SK-N-SH treated with all-trans-retinoic acid at 6 μM for 48 hours (cell line): ENCODE measurements at regions not wholly inside any gene's neighbourhood (a gene's known extent, or its start where the extent isn't known, plus 50 kb on each side); places are given as distances from the start of the nearest gene placed in this dataset.

Experiments used
- BACH2 ChIP-seq: fragments of 250-450 bp; sonication (Bioruptor Pico); IDR thresholded peaks from 2 replicates; pipeline ENCODE4 v1.9.0; 2021; ENCODE audit warnings: mild to moderate bottlenecking, borderline replicate concordance
- ISL1 ChIP-seq: fragments of 250-450 bp; sonication (Bioruptor Pico); IDR thresholded peaks from 2 replicates; pipeline ENCODE4 v2.1.2; 2022; ENCODE audit warnings: mild to moderate bottlenecking, moderate library complexity
- OSR1 ChIP-seq: fragments of 250-450 bp; sonication (Bioruptor Pico); IDR thresholded peaks from 2 replicates; pipeline ENCODE4 v1.8.0; 2022; ENCODE audit warnings: moderate library complexity, mild to moderate bottlenecking, inconsistent platforms
- PPARA ChIP-seq: fragments of 250-450 bp; sonication (Bioruptor Pico); IDR thresholded peaks from 2 replicates; pipeline ENCODE4 v1.5.0; 2020; ENCODE audit warnings: mild to moderate bottlenecking, borderline replicate concordance
- RARB ChIP-seq: fragments of 250-450 bp; sonication (Bioruptor Pico); IDR thresholded peaks from 2 replicates; pipeline ENCODE4 v1.8.0; 2021; ENCODE audit warnings: mild to moderate bottlenecking, moderate library complexity
- TOX ChIP-seq: fragments of 250-450 bp; sonication (Bioruptor Pico); IDR thresholded peaks from 2 replicates; pipeline ENCODE4 v1.8.0; 2021; ENCODE audit warnings: mild to moderate bottlenecking, moderate library complexity, borderline replicate concordance
- ZNF70 ChIP-seq: fragments of 450-650 bp; formaldehyde crosslinking; IDR thresholded peaks from 2 replicates; pipeline ENCODE4 v1.5.0; 2020; ENCODE audit warnings: mild to moderate bottlenecking, moderate library complexity
- ZNF8 ChIP-seq: fragments of 450-650 bp; formaldehyde crosslinking; IDR thresholded peaks from 2 replicates; pipeline ENCODE4 v1.5.0; 2020; ENCODE audit warnings: mild to moderate bottlenecking, moderate library complexity
- TF ChIP-seq, protein P1 (sequence below): fragments of 250-450 bp; sonication (Bioruptor Pico); IDR thresholded peaks from 2 replicates; pipeline ENCODE4 v1.5.1; 2020; ENCODE audit warnings: low read depth, mild to moderate bottlenecking, moderate library complexity
- TF ChIP-seq, protein P2 (sequence below): fragments of 250-450 bp; sonication (Bioruptor Pico); IDR thresholded peaks from 2 replicates; pipeline ENCODE4 v1.8.0; 2020; ENCODE audit warnings: mild to moderate bottlenecking, moderate library complexity, borderline replicate concordance

DNA sequence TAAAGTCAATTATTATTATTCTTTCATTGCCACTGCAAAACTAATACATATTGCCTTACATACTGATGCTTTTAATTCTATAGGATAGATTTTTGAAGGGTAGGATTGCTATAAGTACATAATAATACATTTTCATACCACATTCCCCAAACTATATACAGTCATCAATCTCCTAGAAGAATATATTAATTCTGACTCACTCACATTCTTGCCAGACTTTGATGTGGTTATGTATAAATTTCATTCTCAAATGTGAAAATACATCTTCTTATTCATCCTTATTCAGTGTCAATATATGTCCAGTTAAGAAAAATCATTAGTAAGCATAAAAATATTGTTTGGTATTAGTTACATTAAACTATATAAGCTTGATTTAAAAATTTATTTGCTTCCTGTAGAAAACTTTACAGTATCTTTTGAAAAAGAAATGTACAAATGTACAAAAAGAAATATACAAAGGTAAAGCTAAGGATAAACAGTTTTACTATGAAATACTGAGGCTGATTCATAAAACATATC is 458.8 kb upstream of the CNTN5 start:
- no peak for TF ChIP-seq OSR1 (CRISPR knock-in tag)
- TF ChIP-seq, protein P1, sequence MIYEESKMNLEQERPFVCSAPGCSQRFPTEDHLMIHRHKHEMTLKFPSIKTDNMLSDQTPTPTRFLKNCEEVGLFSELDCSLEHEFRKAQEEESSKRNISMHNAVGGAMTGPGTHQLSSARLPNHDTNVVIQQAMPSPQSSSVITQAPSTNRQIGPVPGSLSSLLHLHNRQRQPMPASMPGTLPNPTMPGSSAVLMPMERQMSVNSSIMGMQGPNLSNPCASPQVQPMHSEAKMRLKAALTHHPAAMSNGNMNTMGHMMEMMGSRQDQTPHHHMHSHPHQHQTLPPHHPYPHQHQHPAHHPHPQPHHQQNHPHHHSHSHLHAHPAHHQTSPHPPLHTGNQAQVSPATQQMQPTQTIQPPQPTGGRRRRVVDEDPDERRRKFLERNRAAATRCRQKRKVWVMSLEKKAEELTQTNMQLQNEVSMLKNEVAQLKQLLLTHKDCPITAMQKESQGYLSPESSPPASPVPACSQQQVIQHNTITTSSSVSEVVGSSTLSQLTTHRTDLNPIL (CRISPR knock-in tag): no peak
- no peak for TF ChIP-seq ZNF70
- TF ChIP-seq RARB (CRISPR knock-in tag): no peak
- TF ChIP-seq, protein P2, sequence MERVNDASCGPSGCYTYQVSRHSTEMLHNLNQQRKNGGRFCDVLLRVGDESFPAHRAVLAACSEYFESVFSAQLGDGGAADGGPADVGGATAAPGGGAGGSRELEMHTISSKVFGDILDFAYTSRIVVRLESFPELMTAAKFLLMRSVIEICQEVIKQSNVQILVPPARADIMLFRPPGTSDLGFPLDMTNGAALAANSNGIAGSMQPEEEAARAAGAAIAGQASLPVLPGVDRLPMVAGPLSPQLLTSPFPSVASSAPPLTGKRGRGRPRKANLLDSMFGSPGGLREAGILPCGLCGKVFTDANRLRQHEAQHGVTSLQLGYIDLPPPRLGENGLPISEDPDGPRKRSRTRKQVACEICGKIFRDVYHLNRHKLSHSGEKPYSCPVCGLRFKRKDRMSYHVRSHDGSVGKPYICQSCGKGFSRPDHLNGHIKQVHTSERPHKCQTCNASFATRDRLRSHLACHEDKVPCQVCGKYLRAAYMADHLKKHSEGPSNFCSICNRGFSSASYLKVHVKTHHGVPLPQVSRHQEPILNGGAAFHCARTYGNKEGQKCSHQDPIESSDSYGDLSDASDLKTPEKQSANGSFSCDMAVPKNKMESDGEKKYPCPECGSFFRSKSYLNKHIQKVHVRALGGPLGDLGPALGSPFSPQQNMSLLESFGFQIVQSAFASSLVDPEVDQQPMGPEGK (CRISPR knock-in tag): no peak
- TF ChIP-seq ZNF8 (CRISPR knock-in tag): no peak
- no peak for TF ChIP-seq PPARA (CRISPR knock-in tag)
- no peak for TF ChIP-seq TOX (CRISPR knock-in tag)
- TF ChIP-seq BACH2 (CRISPR knock-in tag): no peak
- no peak for TF ChIP-seq ISL1 (CRISPR knock-in tag)
